ENCODE measurements at regions not wholly inside any gene's neighbourhood (a gene's known extent, or its start where the extent isn't known, plus 50 kb on each side); places are given as distances from the start of the nearest gene placed in this dataset.

- no peak overlapping the region for H2AFZ ChIP-seq
- Mint-ChIP-seq H3K4me3 (no peak overlapping the region), H3K27me3 (ENCODE audit: insufficient read depth, low read depth, poor library complexity) (no peaks in the 10 kb centered on the region), H3K27ac (no peak overlapping the region), H3K36me3 (ENCODE audit: low read depth) (no peaks in the 10 kb centered on the region), H3K4me1 (no peaks in the 10 kb centered on the region), H3K9me3 (no peaks in the 10 kb centered on the region; the same call in 2 of the 3 replicates)
- no peak overlapping the region for H3K4me3 ChIP-seq
- TF ChIP-seq EZH2 (IDR thresholded peaks at IDR 0.05; ENCODE audit: low read depth, unreplicated experiment): no peak
- TF ChIP-seq POLR2AphosphoS5 (IDR thresholded peaks at IDR 0.05; ENCODE audit: low read depth): no peak
- TF ChIP-seq CTCF (conservative IDR thresholded peaks at IDR 0.05; ENCODE audit: low read depth in 2 of 2): no peak
- TF ChIP-seq STAT1 (IDR thresholded peaks at IDR 0.05; ENCODE audit: unreplicated experiment): no peak
- TF ChIP-seq REST (IDR thresholded peaks at IDR 0.05; ENCODE audit: unreplicated experiment): no peak
- no peak for TF ChIP-seq ETS1 (IDR thresholded peaks at IDR 0.05)
- no peak for TF ChIP-seq EZH2phosphoT487 (IDR thresholded peaks at IDR 0.05; ENCODE audit: unreplicated experiment)
- no peak for TF ChIP-seq ZNF331 (CRISPR knock-in tag; IDR thresholded peaks at IDR 0.05; ENCODE audit: low read depth)
- no peak for TF ChIP-seq CREB1 (CRISPR knock-in tag; IDR thresholded peaks at IDR 0.05; ENCODE audit: low read depth)
- no peaks in the 10 kb centered on the region for H3F3A ChIP-seq (replicated peaks; ENCODE audit: low read depth)
- no peak overlapping the region for H3K4me2 ChIP-seq
- ATAC-seq: no peak
- no peak overlapping the region for H3K27ac ChIP-seq (ENCODE audit: low read depth)
- no peaks in the 10 kb centered on the region for H3K27me3 ChIP-seq (ENCODE audit: insufficient read depth)
- H3K79me2 ChIP-seq (replicated peaks; ENCODE audit: insufficient read depth): no peaks in the 10 kb centered on the region
- H3K4me1 ChIP-seq (ENCODE audit: insufficient read depth): no peaks in the 10 kb centered on the region
- no peaks in the 10 kb centered on the region for H3K36me3 ChIP-seq (ENCODE audit: insufficient read depth)
- H3K9me2 ChIP-seq (ENCODE audit: insufficient read depth): no peaks in the 10 kb centered on the region
- H4K20me1 ChIP-seq (replicated peaks; ENCODE audit: insufficient read depth): no peaks in the 10 kb centered on the region
- peak; percentile 13 for DNase-seq (ENCODE audit: low spot score)
Measured at GRCh38 chr7:137130751-137131158, 212.8 kb downstream of the PTN start.

- Histone ChIP-seq H3K36me3 (ENCODE audit: insufficient read depth) (no peaks in the 10 kb centered on the region), H3K4me2 (no peak overlapping the region), H3K4me1 (ENCODE audit: insufficient read depth) (no peaks in the 10 kb centered on the region), H3K27me3 (ENCODE audit: insufficient read depth) (no peaks in the 10 kb centered on the region), H3K27ac (ENCODE audit: low read depth) (no peak overlapping the region), H3K79me2 (replicated peaks; ENCODE audit: insufficient read depth) (no peaks in the 10 kb centered on the region), H3K9me2 (ENCODE audit: insufficient read depth) (no peaks in the 10 kb centered on the region), H4K20me1 (replicated peaks; ENCODE audit: insufficient read depth) (no peaks in the 10 kb centered on the region), H2AFZ (no peak overlapping the region), H3F3A (replicated peaks; ENCODE audit: low read depth) (no peaks in the 10 kb centered on the region), H3K4me3 (no peak overlapping the region)
- ATAC-seq (no peak), DNase-seq (ENCODE audit: low spot score) (no peak)
- H3K9me3 Mint-ChIP-seq: no peaks in the 10 kb centered on the region; the same call in 2 of the 3 replicates
- H3K27ac Mint-ChIP-seq: no peak overlapping the region
- no peak overlapping the region for H3K4me3 Mint-ChIP-seq
- H3K27me3 Mint-ChIP-seq (ENCODE audit: insufficient read depth, low read depth, poor library complexity): peaks cover under 1% of the 10 kb centered on the region
- no peaks in the 10 kb centered on the region for H3K36me3 Mint-ChIP-seq (ENCODE audit: low read depth)
- no peaks in the 10 kb centered on the region for H3K4me1 Mint-ChIP-seq
- TF ChIP-seq JUNB (IDR thresholded peaks at IDR 0.05; ENCODE audit: unreplicated experiment) (no peak), ZNF114 (CRISPR knock-in tag; IDR thresholded peaks at IDR 0.05) (no peak), STAT1 (IDR thresholded peaks at IDR 0.05; ENCODE audit: unreplicated experiment) (no peak), ETS1 (IDR thresholded peaks at IDR 0.05) (no peak), CREB1 (CRISPR knock-in tag; IDR thresholded peaks at IDR 0.05; ENCODE audit: low read depth) (no peak), REST (IDR thresholded peaks at IDR 0.05; ENCODE audit: unreplicated experiment) (no peak), POLR2AphosphoS5 (IDR thresholded peaks at IDR 0.05; ENCODE audit: low read depth) (no peak), EZH2 (IDR thresholded peaks at IDR 0.05; ENCODE audit: low read depth, unreplicated experiment) (no peak), NANOG (IDR thresholded peaks at IDR 0.05; ENCODE audit: borderline replicate concordance) (no peak), ZNF331 (CRISPR knock-in tag; IDR thresholded peaks at IDR 0.05; ENCODE audit: low read depth) (no peak)
Measured at GRCh38 chr7:137129025-137129424, 214.5 kb downstream of the PTN start.
